GM18498 (cell line): ENCODE measurements at regions not wholly inside any gene's neighbourhood (a gene's known extent, or its start where the extent isn't known, plus 50 kb on each side); places are given as distances from the start of the nearest gene placed in this dataset.

Experiments
- ATAC-seq: cut with Tn5 transposase; IDR thresholded peaks from one replicate; pipeline ENCODE4 v1.9.1; 2021; ENCODE audit warnings: mild to moderate bottlenecking, moderate library complexity; ENCODE audit not compliant: unreplicated experiment

DNA sequence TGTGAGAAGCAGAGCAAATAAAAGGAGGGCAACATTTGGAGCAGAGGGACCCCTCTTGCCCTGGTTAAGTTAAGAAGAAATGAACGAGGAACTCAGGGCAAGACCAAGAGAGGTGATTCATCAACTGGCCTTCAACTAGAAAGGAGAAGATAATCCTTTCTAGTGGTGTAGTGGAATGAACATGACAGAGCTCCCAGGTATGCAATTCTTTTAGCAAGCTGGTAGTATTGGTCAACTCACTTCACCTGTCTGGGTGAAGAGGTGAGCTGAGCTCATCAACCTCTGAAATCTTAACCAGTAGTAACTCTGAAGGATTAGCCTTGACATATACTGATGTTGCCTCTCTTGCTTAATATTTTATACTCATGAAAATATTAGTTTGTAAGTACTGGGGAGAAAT, 1024.7 kb upstream of the GOT2 start:
- ATAC-seq: no peak

DNA sequence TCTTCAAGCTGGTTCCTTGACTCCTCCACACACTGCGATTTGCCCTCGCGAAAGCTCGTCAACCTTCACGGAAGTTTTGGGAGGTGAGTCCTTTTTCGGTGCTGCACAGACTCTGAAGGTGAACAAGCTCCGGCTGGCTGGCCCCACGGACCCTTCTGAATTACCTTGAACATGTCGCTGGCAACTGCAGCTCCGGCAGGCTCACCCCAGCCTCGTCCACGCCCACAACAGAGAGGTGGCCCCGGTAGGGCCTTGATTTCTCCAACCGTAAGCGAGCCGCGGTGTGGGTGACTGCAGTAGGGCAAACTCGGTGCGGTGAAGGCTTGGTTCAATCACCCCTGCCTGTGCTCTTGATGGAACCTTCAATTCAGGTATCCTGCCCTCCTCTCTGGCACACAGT, 1020.7 kb upstream of the GOT2 start:
- no peak for ATAC-seq

DNA sequence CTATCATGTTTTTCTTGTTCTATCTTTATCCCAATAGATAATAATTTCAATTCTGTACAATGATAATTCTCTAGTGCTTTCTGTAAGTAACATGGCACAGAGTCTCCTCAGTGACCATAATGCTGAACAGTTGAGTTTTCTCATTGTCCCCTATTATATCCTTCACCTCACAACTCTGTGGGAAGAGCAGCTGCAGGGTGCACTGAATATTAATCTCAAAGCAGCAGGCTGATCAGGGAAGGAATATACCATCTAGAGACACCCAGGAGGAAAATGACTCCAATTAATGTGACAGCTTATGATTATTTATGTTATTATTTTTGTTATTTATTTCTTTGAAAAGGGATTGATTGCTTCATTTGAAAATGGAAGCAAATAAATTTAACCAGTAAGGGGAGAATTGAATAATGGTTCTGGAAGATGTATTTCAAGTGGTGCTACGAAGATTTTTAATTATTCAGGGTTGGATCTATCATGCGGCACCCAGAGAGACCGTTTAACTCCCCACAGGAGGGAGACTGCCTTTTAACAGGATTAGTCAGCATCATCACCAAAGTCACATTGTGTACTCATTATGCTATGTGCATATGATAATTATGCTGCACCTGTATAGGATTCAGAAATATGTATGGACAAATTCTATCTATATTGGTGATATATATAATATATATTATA, 1015.7 kb upstream of the GOT2 start:
- no peak for ATAC-seq

DNA sequence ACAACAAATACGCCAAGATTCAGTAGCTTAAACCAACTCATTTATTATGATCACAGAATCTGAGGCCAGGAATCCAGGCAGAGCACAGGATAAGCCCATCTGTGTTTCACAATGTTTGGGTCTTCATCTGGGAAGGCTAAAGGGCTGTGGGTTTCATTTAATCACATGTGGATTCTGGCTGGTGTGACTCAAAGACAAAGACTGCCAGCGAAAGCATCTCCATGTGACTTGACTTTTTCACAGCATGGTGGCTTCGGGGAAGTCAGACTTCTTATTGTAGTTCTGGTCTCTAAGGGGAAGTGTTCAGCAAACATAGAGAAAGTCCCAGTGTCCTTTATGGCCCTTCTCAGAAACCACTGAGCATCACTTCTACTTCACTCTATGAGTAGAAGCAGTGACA, 1014.4 kb upstream of the GOT2 start:
- no peak for ATAC-seq

DNA sequence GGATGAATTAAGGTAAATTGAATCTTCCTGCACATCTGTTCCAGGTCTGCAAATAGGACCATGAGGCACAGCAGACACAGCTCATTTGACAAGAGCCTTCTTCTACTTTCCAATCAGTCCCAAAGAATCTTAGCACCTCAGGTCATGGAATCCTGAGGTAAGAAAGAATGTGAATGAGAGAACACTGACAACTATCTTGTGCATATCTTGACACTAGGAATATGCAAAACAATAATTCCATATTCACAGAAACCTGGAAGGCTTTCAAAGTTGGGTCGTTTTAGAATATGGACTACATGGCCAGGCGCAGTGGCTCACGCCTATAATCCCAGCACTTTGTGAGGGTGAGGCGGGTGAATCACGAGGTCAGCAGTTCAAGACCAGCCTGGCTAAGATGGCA, 1009.4 kb upstream of the GOT2 start:
- ATAC-seq: no peak

DNA sequence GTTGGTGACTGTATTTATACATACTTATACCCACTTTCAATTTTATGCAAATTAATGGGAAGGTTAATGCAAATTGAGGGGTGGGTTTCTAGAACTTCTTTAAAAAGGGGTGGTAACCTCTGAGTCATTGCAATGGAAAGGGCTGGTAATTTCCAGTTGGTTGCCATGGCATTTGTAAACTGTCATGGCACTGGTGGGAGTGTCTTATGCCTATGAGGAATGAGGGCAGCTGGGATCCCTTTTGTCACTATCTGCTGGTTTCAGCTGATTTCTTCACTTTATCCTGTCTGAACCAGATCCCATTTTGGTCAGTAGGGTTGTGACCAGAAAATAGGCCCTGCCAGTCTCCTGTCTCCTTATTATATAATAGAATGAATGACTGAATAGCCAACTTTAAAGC, 1006.7 kb upstream of the GOT2 start:
- no peak for ATAC-seq

GRCh38 chr16:59737274-59737673, 1003.2 kb upstream of the GOT2 start:
- ATAC-seq: no peak

- no peak for ATAC-seq
These were observed 999.2 kb upstream of the GOT2 start for GRCh38 chr16:59733321-59733720.

- no peak for ATAC-seq
These were observed 995.5 kb upstream of the GOT2 start for GRCh38 chr16:59729613-59730012.

DNA sequence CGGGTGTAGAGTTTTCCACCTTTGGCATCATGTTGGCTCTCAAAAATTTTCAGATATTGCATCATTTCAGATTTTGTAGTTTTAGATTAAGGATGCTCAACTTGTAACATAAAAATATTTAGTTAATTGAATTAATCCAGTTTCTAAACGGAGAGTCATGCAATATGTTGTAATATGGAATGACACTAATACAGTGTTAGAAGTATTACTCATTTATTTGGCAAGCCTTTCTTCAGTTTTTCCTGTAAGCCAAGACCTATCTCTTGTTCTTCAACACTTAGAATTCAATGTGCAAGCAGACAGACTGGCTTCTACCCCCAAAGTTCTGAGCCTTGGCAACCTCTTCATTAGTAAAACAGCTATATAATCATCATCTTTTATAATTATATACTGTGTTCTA, 985.0 kb upstream of the GOT2 start:
- no peak for ATAC-seq

DNA sequence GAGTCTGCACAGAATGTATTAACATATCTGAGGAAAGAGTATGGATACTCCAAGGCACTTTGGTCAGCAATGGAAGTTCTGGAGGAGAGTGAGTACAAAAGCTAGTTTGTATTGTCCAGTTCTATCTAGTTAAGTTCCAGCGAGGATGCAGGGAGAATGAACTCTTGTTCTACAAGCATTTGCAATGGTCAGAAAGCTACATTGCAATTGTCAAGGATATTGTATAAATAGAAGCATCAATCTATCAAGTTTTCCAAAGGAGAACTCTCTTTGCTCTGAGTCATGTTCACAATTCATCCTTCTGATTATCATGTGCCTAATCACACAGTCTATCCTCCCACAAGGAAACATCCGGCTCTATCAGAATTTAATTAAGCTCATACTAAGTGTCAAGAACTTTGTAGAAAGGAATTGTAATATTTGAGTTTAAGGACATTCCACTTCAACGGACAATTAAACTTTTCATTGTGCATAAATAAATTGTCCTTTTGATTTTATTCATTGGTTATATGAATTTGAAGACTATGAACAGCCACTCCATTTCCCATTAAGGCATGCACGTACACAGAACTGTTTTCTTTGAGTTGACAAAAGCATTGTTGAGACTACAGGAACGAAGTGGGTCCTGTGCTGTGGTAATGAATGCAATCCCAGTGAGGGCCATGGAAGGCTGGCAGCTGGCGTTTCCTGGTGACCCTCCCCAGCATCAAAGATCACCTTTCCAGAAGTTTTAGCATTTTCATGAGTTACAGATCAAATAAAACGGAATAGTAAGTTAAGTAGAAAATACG, 973.5 kb upstream of the GOT2 start:
- no peak for ATAC-seq

DNA sequence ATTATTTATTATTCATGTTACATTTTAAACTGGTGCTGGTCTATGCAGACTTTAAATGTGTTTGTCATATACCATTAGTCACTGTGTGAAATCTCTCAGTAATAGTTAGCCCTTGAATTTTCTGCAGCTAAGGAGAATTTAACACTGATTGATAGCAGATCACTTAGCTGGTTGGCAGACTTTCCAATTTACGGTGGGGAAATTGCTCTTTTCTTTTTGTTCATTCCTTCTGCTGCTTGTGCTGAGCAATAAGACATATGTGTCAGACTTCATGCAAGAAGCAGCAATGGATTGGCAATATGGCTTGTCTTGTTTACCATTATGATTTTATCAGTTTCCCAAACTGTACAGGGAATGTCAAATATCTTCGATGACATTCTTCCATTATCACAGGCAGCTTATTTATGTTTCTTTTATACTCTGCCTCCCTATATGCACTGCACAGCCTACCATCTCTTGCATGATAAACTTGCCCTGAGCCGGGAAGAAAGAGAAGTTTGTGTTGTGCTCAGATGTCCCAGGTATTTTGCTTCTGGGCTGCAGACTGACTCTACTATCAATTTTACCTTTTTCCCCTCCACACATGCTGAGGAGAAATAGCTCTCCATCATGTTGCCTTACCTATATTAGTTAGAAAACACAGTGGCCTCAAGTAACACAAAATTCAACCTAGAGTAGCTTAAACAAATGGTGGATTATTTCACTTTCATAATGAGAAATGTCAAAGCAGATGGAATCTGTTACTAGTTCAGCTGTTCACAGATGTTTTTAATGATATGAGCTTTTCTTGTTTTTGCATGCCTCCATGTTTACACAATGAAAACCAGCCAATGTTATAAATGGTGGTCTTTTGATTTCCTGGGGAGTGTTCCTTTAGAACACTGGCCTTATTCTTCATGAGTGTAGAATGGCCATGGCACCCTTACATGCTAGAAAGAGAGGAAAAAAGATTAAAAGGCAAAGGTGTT, 968.1 kb upstream of the GOT2 start:
- no peak for ATAC-seq

- no peak for ATAC-seq
These were observed 965.7 kb upstream of the GOT2 start for GRCh38 chr16:59699786-59700185.

- no peak for ATAC-seq
These were observed 964.4 kb upstream of the GOT2 start for GRCh38 chr16:59698346-59699020.

GRCh38 chr16:59697761-59698160, 963.6 kb upstream of the GOT2 start:
- ATAC-seq: no peak

GRCh38 chr16:59697236-59697635, 963.1 kb upstream of the GOT2 start:
- no peak for ATAC-seq

- no peak for ATAC-seq
These were observed 962.4 kb upstream of the GOT2 start for GRCh38 chr16:59696495-59696894.

DNA sequence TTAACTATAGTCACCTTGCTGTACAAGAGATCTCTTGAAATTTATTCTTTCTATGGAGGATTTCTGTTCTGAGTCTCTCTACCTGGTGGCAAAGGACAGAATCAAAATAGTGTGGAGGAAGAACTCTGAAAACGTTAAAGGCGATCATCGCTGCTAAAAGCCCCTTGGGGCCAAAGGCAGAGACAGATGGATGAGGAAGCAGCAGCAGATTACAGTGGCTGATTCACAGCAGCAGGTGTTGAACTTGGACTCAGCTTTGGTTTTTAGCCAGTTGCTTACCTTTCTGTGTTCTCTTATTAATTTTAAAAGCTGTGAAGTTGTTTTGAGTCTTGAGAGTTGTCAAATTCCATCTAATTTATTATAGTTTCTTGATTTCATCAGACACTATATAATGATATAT, 956.1 kb upstream of the GOT2 start:
- no peak for ATAC-seq

DNA sequence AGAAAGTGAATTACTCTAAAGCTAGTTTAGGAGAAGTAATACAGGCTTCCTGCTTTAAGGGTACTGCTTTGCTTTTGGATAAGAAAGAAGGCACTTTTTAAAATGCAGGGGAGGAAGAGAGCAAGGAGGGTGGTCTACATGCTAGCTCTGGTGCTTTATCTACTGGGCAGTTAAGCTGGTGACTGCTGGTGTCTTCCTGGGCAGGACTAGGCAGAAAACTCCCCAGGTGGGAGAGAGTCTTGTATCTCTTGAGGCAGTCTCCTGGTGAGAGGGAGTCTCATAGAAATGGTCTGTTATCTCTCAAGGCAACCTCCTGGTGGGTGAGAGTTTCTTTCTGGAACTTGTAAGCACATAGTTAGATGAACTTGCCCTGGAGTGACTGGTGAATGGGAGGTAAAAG, 953.9 kb upstream of the GOT2 start:
- ATAC-seq: no peak

- ATAC-seq: no peak
These were observed 952.3 kb upstream of the GOT2 start for GRCh38 chr16:59686405-59686804.

DNA sequence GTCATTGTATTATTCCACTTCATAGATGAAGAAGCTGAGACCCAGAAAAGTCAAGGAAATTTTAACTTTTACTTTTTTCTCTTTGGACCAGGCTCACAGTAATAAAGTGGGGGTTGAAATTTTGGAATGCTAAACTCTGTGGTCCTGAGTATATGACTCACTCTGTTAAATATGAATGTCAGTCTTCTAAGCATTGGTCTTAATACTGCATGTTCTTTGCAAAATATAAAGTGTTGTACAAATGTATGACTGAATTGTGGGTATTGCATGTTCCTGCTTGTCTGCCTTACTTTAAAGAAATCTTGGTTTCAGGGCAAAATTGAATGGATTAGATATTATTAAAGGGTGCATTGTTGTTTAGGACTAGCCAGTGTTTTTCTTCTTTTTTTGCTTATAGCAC, 950.8 kb upstream of the GOT2 start:
- ATAC-seq: no peak
